ENCODE measurements at regions not wholly inside any gene's neighbourhood (a gene's known extent, or its start where the extent isn't known, plus 50 kb on each side); places are given as distances from the start of the nearest gene placed in this dataset.
"Not testable (repeated sequence)": the region's sequence is repeated elsewhere in the genome, so short reads cannot be mapped to it uniquely, and the experiment has no call there.

DNA sequence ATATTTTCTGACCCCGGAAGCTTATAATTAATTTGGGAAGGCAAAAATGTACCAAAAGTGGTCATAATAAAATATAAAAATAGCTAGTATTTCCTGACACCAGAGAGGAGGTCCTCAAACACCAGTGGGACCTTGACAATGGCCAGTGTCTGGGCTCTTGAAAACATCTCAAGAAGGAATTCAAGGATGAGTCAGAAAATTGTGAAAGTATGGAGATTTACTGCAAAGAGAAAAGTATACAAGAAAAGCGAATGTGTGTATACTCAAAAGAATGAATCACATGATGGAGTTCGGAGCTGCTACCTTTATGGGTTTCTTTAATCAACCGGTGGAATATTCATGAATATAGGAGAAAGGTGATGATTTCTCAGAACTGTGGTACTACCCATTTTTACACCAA, 1709.0 kb upstream of the WWC1 start:
- no peak for DNase-seq (ENCODE audit: low read depth)

DNA sequence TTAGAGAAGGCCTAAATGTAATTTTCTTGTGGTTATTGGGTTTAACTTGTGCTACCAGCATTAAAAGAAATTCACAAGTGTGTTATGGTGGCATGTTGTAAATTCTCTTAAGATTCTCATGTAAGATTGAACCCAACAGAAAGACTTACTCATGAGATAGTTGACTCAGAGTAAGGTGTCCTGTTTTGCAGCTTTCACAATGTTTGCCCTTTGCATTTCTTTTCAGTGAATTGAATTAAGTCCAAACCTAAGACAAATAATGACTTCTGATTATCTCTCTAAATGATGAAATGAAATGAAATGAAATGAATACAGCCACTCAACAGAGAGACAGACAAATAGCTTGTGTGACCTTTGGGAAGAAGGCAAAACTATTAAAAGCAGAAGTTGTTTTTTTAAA, 1696.9 kb upstream of the WWC1 start:
- no peak for DNase-seq (ENCODE audit: low read depth)

DNA sequence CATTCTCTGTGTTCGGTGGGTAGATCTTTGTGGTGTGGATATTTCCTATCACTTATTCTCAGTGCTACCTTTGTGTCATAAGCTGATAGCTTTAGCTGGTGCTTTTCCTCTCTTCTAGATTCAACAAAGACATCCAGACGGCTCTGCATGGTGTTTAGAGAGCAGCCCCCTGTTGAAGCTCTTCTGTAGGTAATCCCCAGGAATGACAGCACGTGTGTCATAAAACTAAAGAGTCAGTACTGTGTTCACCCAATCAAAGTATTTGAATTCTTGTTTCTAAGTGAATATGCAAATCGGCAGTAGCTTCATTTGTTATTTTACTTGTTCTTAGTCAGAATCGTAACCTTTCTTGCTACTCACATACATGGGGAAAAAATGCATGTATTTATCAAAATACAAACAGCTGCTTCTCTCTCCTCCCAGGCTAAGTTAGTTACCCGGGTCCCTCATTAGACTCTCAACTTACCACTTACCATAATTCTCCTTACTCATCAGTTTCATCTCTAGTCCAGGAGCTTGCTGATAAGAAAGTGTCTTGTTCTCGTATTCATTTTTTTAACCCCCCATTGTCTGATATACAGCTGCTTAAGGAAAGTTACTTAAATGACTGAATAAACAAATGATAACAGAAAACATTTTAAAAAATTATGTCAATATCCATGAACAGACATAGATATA, 1696.0 kb upstream of the WWC1 start:
- DNase-seq (ENCODE audit: low read depth) = no peak

DNA sequence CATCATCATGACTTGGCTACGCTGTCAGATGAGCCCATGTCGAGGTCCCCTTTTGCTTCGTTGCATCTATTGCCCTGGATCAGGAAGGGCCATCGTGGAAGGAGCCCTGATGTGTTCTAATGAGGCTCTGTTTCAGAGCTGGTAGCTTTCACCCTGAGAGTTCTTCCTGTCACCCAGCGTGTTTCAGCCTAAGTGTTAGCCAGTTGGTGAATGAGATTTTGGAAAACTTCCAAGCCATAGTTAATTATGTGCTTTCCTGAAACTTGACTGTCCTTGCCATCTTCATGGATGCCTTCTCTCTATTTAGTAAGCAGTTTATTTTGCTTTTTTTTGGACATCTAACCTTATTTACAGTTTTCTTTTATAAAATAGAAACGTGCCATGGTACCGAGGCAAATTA, 1695.4 kb upstream of the WWC1 start:
- DNase-seq (ENCODE audit: low read depth) = no peak

DNA sequence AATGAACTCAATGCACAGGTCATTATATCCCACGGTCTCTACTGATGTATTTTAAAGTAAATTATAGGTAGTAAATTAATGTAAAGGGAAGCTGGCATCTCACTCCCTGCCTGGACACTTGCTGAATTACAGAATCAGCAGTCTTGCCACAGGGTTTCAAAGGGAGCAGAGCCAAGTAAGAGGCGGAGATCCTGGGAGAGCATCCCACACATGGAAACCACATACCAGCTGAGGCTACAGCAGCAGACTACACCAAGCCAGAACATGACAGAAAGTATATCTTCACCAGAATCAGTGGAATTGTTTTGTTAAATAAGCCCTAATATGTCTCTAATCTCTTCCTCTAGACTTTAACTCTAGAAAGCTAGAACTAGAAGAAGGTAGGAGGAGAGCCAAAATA, 1689.2 kb upstream of the WWC1 start:
- DNase-seq (ENCODE audit: low read depth) = no peak

DNA sequence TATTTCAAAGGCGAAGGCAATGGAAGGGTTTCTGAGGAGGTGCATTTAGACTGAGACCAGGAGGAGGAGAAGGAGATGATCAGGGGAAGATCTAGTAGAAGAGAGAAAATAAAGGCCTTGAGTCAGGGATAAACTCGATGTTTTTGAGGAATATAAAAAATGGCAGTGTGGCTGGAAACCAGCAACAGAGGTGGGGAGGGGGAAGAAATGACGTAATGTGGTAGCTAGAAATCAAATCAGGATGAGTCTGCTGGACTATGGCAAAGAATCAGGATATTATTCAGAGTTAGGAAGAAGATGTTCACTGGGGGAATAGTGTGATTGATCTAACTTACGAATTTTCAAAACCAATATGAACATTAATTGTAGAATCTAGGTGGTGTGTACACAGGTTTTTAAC, 1673.9 kb upstream of the WWC1 start:
- no peak for DNase-seq (ENCODE audit: low read depth)

DNA sequence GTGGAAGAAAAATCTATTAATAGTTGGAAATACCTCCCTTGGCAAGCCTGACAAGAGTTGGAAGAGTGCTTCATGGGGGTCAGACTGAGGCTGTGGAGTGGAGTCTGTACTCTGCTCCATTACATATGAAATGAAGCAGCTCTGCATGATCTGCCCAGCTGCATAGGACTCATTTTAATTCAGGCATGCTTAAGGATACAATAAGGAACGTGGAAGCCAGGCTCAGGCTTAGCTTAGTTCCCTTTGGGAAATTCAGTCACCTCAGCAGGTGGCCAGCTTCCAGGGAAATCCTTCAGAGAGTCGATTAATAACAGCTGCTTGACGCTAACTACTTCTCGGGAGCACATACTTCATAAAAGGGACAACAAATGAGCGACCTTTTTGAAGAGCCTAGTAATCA, 1672.9 kb upstream of the WWC1 start:
- DNase-seq (ENCODE audit: low read depth) = no peak

DNA sequence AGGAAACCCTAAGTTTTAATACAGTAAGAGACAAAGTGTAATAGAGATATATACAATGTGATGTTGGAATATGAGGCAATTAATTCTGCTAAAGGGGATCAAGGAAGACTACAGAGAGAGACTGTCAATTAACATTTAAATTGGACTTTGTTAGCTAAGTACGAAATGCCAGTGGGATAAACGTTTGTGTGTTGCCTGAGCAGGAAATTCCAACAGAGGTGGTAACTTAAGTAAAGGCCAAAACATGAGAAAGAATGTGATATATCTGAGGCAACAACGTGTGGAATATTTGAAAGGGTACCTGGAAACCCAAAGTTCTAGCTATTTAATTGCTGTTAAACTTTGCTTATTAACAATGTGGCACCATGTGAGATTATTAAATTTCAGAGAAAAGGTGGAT, 1666.9 kb upstream of the WWC1 start:
- no peak for DNase-seq (ENCODE audit: low read depth)

DNA sequence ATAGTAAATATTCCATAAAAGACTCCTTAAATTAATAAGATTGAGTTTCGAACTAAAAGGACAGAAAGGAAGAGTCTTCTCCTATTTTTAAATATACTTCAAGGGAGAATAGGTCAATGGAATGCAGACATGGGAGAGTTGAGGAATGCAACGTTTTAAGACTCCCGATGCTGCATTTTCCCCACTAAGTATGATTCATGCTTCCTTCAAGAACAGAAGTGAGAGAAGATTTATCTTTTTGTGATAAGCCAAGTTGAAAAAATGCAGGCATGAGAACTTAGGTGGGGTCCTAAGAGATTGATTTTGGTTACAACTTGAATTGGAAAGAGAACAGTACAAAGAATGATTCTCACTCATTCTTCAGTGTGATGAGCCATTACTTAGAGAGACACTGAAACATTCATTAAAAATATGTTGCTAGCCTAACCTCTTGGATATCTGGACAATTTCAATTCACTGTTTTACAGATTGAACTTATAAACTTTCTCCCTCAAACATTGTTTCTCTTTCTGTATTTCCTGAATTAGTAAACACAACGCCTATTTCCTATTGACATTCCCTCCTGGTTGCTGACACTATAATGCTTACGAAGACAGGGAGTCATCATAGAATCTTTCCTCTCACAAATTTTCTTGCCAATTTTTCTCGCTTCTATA, 1666.1 kb upstream of the WWC1 start:
- DNase-seq (ENCODE audit: low read depth) = no peak

DNA sequence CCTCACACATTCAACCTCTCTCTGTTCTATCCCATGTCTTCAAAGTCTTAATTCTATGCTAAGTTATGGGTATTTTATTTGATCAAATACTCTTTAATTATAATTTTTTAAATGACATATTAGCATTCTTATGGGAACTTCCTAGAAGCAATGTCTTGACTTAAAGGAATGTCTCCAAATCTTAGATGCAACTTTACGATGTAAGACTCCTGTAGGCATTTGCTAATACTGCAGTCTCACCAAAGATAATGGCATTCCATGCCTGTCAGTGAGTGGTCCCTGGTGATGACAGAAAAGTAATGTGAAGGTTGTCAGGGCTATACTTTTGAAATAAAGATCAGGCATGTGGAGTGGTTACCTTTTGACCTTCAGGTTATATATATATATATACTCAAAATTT, 1654.2 kb upstream of the WWC1 start:
- no peak for DNase-seq (ENCODE audit: low read depth)

DNA sequence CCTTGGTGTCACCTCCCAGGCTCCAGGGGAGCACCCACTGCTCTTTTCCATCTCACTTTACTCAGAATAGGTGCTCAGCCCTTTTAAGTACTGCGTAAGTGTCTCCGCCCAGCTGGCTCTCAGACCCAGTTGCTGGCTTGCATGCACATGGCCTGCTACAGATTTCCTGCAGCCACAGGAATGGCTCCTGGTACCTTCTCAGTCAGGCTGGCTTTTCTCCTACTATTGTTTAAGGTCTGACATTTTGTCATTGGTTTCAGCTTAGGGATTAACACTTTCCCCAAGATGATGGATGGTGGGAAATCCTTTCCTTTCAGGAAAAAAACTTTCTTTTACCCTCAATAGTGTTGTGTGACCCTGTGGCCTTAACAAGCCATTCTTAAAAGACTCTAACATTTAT, 1652.3 kb upstream of the WWC1 start:
- DNase-seq (ENCODE audit: low read depth) = no peak

DNA sequence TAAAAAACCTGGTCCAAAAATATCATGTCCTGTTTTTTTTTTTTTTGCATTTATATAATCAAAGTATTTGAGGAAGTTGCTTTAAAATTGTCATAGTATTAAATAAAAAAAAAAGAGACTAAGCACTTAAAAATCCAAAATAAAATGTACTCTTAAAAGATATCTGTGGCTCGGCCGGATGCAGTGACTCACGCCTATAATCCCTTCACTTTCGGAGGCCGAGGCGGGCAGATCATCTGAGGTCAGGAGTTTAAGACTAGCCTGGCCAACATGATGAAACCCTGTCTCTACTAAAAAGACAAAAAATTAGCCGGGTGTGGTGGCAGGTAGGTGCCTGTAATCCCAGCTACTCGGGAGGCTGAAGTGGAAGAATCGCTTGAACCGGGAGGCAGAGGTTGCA, 1651.3 kb upstream of the WWC1 start:
- not testable (repeated sequence) for DNase-seq (ENCODE audit: low read depth)

DNA sequence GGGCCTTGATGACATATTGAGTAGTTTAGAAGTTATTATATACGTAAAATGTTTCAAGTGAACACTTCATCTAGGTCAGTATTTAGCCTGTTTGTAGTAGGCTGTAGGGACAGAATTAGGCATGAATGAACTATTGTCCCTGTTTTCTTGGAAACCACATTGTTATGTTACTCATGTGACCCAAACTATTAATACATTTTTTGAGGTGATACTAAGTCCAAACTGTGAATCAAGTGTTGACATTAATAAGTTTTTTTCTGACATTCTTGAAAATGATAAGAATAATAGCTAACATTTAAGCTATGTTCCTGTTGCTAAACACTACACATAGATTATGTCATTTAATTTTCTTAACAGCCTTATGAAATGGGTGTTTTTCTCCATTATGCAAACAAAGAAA, 1642.7 kb upstream of the WWC1 start:
- DNase-seq (ENCODE audit: low read depth) = no peak

DNA sequence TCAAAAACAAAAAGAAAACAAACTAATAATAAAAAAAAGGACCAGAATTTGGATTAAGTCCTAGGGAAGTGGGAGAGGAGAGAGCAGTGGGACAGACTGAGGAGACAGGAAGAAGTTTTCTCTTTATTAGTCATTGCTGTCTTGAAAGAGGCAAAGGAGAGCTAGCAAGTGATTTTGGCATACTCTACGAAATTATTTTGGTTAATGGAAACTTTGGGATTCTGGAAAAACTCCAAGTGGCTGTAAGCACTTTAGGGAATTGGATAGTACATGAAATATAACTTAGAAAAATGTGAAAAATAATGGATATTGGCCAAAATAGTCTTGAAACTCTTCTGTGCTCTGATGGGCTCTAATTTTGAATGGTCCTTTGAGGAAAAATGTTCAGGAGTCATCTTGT, 1641.8 kb upstream of the WWC1 start:
- DNase-seq (ENCODE audit: low read depth) = no peak

DNA sequence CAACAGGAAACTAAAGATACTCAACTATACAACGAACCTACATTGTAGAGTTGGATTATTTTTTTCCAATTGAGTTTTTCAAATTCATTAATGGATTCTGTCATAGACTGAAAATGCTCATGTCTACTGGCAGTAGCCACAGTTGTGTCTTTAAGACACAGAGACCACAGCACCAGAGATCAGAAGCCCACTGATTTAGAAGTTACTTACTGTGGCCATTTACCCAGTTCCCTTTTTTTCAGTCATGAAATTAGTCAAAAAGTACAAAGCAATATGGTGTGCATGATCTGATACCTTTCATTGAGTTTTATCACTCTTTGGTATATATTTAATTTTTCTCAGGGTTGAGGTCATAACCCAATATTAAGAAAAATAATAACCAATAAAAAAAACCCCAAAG, 1640.2 kb upstream of the WWC1 start:
- DNase-seq (ENCODE audit: low read depth) = no peak

DNA sequence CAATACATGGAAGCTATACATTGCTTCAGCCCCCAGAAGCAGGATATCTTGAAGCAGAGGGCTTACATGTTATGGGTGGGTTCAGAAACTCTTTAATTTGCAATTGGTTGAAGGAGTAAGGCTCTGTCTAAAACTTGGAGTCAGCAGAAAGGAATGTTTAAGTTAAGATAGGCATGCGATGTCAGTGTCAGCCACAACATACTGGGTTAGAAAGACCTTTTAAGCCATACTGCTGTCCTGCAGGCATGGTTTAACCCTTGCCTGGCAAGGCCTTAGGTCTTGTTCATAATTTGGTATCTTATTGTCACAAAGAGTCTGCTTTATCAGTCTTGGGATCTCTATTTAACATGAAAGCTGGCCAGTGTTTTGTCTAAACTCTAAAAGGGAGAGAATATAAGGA, 1619.6 kb upstream of the WWC1 start:
- DNase-seq (ENCODE audit: low read depth) = no peak

DNA sequence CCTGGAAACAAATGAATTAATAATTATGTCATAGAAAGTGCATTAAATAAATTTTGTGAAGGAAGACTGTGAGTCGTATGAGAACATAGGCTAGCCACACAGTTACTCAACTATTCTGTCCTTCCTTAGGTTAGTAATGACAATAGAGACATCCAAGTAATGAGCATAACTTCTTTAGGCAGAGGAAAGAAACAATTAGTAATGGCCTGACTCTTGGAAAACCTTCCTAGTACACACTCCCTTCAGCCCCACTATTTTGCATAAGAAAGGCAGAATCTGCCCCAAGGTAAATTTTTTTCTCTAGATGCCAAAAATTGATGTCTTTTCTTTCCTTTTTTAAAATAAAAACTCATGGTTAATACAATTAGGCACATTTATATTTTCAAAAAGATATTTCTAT, 1619.0 kb upstream of the WWC1 start:
- no peak for DNase-seq (ENCODE audit: low read depth)

DNA sequence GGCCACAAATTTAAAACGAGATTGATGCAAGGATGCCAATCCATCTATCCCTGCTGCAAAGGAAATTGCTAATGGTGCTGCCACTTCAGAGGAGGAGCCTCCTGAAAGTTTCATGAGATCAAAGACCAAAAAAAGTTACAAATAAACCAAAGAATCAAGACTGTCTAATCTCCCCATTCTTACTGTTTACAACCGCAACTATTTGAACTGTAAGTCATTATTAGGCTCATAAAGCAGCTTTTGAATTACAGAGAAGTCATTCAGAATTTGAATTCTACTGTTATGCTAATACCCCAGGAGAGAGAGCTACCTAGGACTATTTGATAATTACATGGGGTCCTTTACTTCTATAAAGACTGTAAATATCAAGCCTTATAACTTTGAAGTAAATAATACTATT, 1613.6 kb upstream of the WWC1 start:
- DNase-seq (ENCODE audit: low read depth) = no peak

DNA sequence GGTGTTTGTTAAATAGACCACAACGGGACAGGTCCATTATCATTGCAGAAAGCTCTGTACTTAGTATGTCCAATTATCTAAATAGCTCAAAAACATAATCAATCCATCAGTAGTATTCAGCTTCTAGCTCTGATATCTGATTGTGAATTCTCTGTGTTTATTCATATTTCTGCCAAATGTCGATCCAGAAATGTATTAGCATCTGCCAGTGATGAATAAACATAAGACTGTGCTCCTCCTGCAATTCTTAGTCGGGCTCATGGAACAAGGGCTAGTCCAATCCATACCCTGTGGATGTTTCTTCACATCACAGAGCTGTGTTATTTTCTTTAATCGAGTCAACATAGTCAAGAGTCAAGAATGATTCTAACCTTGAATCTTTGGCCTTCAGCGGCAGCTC, 1612.1 kb upstream of the WWC1 start:
- no peak for DNase-seq (ENCODE audit: low read depth)

DNA sequence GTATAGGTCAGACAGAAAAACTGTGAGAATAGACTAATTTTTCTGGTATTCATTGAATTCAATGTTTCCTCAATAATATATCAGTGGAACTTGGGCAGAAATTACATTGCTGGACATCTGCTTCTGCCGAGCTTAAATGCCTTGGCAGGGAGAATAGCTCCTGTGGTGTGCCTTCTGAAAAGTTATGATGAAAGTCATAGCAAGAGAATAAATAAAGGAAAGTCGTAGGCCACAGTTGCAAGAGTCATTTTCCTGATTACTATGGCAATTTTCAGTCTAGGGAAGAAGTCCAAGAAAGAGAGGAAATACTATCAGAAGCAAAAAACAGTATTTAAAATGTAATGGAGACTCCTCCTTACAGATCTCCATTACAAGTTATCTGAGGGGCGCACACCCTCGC, 1596.1 kb upstream of the WWC1 start:
- DNase-seq (ENCODE audit: low read depth) = no peak

DNA sequence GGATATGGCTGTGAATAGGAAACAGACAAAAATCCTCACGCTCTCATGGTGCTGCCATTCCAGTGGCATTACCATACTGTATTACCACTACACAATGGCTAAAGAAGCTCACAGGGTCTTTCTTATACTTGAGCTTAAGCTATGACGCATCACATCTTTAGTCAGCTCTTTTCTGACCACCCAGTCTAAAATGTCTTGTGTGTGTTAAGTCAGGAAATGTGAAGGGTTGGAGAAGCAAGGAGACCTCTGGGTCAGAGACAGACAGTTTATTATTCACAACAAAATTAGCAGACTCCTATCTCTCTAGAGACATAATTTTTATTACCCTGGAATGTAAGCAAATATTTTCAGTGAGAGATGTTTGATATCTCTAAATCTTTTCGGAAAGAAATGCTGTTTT, 1583.2 kb upstream of the WWC1 start:
- DNase-seq (ENCODE audit: low read depth) = no peak

DNA sequence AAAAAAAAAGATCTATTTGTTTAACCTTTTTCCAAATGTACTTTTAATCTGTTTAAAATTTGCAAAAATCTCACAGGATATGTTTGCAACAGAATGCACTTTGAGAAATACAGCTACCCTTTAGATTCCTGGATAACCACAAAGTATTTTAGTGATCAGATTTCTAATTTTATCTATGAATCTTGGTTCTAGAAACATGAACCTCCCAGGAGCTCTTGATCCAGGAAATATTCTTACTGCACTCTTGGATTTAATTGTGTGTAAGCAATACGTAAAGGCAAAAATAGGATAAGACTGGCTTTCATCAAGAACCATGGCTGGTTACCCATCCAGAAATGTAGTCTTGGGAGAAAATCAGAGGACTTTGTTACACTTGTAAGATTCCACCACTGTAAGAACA, 1581.8 kb upstream of the WWC1 start:
- no peak for DNase-seq (ENCODE audit: low read depth)

DNA sequence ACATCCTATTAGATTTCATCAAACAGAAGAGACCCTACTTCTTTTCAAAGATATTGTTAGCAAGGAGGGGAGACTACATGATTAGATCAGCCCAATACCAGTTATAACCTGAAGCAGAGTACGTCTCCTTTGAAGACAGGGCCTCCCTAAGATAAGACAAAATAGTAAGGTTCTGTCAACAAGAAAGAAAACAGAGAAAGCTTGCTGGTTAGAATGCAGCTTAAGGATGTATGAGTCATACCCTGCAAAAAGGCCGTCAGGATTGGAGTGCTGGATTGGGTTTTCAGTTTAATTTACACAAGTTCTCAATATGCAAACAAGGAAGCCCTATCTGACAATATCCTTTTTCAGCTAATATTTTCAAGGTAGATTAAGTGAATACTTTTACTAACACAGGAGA, 1581.2 kb upstream of the WWC1 start:
- no peak for DNase-seq (ENCODE audit: low read depth)

Measured in RPMI7951 (cell line).